Peyer's patch (tissue), 4 donors: ENCODE measurements at regions not wholly inside any gene's neighbourhood (a gene's known extent, or its start where the extent isn't known, plus 50 kb on each side); places are given as distances from the start of the nearest gene placed in this dataset.

ENCODE experiments used
- POLR2A ChIP-seq, 2 donors: fragments of 450-650 bp; IDR thresholded peaks; one replicate each; pipeline ENCODE4 v1.5.1; 2017; ENCODE audit warnings: antibody characterized with exemption in 2 of 2, mild to moderate bottlenecking in 2 of 2, moderate library complexity in 2 of 2
- TF ChIP-seq, protein P1 (sequence below), 6 experiments: fragments of 450-650 bp in 4 of 6; fragments of 200-600 bp in 2 of 6; sonication (generic) in 1 of 6; IDR thresholded peaks; one replicate each; pipeline ENCODE4 v1.5.1; 2017 to 2019; ENCODE audit warnings: antibody characterized with exemption in 6 of 6, mild to moderate bottlenecking in 3 of 6, moderate library complexity in 1 of 6

DNA sequence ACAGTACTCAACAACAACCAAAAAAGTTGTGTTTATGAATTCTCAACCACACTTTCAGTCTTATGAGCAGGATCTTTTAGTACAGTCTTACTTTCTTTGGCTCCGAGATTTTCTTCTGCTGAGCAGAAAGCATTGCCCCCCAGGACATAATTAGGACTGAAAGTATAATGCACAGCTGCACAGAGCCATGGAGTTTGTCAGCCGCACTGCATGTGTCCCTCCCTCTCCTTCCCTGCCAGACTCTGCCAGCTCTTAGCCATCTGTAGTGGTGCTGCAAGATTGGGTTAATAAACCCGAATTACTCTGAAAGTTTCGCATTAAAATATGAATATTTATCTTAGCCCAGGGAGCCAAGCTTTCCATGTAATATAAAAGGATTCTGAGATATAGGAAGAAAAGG is 179.6 kb upstream of the PTCHD4 start:
- TF ChIP-seq, protein P1, sequence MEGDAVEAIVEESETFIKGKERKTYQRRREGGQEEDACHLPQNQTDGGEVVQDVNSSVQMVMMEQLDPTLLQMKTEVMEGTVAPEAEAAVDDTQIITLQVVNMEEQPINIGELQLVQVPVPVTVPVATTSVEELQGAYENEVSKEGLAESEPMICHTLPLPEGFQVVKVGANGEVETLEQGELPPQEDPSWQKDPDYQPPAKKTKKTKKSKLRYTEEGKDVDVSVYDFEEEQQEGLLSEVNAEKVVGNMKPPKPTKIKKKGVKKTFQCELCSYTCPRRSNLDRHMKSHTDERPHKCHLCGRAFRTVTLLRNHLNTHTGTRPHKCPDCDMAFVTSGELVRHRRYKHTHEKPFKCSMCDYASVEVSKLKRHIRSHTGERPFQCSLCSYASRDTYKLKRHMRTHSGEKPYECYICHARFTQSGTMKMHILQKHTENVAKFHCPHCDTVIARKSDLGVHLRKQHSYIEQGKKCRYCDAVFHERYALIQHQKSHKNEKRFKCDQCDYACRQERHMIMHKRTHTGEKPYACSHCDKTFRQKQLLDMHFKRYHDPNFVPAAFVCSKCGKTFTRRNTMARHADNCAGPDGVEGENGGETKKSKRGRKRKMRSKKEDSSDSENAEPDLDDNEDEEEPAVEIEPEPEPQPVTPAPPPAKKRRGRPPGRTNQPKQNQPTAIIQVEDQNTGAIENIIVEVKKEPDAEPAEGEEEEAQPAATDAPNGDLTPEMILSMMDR (IDR thresholded peaks at IDR 0.05) = no peak
- TF ChIP-seq POLR2A (IDR thresholded peaks at IDR 0.05) = no peak
